ENCODE measurements at regions not wholly inside any gene's neighbourhood (a gene's known extent, or its start where the extent isn't known, plus 50 kb on each side); places are given as distances from the start of the nearest gene placed in this dataset.

DNA sequence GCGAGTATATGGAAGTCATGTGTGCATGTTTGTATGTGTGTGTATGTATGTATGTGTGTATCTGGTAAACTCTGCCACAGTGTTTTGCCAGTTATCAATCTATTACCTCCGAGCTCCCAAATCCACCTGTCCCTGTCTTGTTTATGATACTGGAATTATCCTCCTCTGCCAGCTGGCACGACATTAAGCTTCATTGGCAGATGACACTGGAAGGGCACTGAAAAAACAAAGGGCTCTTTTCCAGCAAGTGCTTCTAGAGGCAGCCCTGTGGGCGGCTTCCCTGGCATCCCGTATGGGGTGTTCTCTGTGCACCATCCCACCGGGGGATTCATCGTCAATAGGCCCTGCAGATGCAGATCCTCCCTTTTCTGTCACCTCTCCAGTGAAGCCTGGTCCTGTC is 221.5 kb downstream of the MSX2 start:
- TF ChIP-seq, protein P1, sequence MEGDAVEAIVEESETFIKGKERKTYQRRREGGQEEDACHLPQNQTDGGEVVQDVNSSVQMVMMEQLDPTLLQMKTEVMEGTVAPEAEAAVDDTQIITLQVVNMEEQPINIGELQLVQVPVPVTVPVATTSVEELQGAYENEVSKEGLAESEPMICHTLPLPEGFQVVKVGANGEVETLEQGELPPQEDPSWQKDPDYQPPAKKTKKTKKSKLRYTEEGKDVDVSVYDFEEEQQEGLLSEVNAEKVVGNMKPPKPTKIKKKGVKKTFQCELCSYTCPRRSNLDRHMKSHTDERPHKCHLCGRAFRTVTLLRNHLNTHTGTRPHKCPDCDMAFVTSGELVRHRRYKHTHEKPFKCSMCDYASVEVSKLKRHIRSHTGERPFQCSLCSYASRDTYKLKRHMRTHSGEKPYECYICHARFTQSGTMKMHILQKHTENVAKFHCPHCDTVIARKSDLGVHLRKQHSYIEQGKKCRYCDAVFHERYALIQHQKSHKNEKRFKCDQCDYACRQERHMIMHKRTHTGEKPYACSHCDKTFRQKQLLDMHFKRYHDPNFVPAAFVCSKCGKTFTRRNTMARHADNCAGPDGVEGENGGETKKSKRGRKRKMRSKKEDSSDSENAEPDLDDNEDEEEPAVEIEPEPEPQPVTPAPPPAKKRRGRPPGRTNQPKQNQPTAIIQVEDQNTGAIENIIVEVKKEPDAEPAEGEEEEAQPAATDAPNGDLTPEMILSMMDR (conservative IDR thresholded peaks at IDR 0.05; ENCODE audit: low read length): no peak
- no peak for TF ChIP-seq EZH2phosphoT487 (IDR thresholded peaks at IDR 0.05; ENCODE audit: borderline replicate concordance)
